ENCODE measurements at regions not wholly inside any gene's neighbourhood (a gene's known extent, or its start where the extent isn't known, plus 50 kb on each side); places are given as distances from the start of the nearest gene placed in this dataset.
"Not testable (repeated sequence)": the region's sequence is repeated elsewhere in the genome, so short reads cannot be mapped to it uniquely, and the experiment has no call there.

DNA sequence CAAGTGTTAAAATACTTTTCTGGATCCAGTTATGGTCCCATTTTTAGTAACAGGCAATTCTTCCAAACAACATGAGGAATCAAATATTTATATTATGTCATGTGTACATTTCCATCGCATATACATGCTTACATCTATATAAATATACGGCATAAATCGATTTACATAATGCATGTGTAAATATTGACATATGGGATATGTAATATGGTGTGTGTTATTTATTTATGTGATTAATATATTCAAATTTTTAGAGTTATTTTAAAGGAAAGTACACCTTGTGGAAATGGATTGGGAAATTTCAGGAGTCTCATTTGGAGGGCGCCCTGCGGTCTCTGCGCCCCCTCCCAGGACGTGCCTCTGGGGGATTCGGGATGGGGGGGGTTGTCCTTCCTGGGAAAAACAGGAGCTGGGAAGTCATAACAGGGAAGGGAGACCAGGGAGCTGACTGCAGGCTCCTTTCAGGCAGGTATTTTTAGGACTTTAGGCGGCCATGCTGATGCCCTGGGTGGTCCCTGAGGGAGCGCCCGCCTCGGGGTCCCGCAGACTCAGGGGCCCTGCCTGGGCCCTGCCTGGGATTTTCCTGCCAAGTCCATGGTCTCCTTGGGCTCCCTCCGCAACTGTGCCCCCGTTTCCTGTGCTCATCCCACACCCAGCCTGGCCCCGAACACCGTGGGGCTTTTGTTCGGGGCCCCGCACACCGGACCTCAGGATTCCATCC lies 82.7 kb upstream of the SFSWAP start:
- DNase-seq (peak in 1 of 3 experiments; percentile 0), ATAC-seq (replicated peaks) (peak; percentile 34)
- Mint-ChIP-seq H3K4me3 (peak overlapping the region; percentile 53 to 65), H3K9me3 (peaks cover 0 to 6% of the 10 kb centered on the region in 2 donors), H3K27me3 (no peaks in the 10 kb centered on the region), H3K27ac (peak overlapping the region; percentile 88 to 94), H3K36me3 (ENCODE audit: insufficient read depth) (peaks cover 45% of the 10 kb centered on the region), H3K4me1 (ENCODE audit: low read depth in 2 of 2) (peaks cover 30 to 32% of the 10 kb centered on the region in 2 donors)

DNA sequence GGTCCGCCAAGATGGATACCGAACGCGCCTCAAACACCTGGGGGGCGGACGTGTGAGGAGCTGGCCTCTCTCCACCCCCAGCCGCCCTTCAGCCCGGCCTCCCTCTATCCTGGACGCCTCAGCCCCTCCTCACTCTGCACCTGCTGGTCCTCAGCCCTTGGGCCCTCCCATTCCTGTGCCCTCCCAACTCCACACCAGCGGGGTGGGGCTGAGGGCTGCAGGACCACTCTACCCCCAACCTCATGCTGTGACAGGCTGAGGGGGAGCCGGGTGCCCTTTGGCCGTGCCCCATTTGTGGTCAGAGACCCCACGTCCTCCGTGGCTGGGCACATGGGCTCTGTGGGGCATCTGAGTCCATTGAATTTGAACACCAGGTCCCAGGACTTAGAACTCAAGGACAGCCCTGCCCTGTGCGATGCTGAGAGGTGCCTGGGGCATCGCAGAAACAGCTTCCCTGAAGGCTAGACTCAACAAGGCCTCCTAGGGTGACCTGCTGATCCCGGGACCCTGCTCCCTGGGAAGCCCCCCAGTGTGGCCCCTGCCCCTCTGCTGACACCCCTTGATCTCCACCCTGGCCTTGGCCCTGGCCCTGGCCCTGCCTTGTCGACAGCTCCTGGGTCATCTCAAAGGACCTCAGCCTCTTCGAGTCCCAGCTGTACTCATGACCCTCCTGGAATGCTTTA lies 82.0 kb upstream of the SFSWAP start:
- Mint-ChIP-seq H3K27ac (peak overlapping the region in 1 of 2 donors; percentile 32), H3K9me3 (peaks cover 0 to 6% of the 10 kb centered on the region in 2 donors), H3K36me3 (ENCODE audit: insufficient read depth) (peaks cover 45% of the 10 kb centered on the region), H3K27me3 (no peaks in the 10 kb centered on the region), H3K4me3 (peak overlapping the region in 1 of 2 donors; percentile 10), H3K4me1 (ENCODE audit: low read depth in 2 of 2) (peaks cover 30 to 32% of the 10 kb centered on the region in 2 donors)
- DNase-seq, result no peak
- ATAC-seq (replicated peaks), result no peak

DNA sequence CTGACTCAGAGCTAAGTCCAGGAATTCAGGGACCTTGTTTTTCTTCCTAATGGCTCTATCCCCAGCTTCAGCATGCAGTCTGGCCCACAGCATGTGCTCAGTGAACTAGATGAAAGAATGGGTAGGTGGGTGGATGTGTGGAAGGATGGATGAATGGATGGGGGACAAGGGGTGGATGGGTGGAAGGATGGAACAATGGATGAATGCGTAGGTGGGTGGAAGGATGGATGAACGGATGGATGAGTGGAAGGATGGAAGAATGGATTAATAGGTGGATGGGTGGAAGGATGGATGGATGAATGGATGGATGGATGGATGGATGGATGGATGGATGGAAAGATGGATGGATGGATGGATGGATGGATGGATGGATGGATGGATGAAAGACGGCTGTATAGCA lies 79.7 kb upstream of the SFSWAP start:
- peaks cover 0 to 4% of the 10 kb centered on the region in 2 donors for H3K9me3 Mint-ChIP-seq
- peaks cover 24 to 26% of the 10 kb centered on the region in 2 donors for H3K4me1 Mint-ChIP-seq (ENCODE audit: low read depth in 2 of 2)
- peak overlapping the region in 1 of 2 donors; percentile 51 for H3K4me3 Mint-ChIP-seq
- no peak overlapping the region for H3K27ac Mint-ChIP-seq
- H3K36me3 Mint-ChIP-seq (ENCODE audit: insufficient read depth), result peaks cover 33% of the 10 kb centered on the region
- no peak for DNase-seq
- ATAC-seq (replicated peaks), result no peak
- H3K27me3 Mint-ChIP-seq, result peaks cover 14 to 16% of the 10 kb centered on the region in 2 donors

DNA sequence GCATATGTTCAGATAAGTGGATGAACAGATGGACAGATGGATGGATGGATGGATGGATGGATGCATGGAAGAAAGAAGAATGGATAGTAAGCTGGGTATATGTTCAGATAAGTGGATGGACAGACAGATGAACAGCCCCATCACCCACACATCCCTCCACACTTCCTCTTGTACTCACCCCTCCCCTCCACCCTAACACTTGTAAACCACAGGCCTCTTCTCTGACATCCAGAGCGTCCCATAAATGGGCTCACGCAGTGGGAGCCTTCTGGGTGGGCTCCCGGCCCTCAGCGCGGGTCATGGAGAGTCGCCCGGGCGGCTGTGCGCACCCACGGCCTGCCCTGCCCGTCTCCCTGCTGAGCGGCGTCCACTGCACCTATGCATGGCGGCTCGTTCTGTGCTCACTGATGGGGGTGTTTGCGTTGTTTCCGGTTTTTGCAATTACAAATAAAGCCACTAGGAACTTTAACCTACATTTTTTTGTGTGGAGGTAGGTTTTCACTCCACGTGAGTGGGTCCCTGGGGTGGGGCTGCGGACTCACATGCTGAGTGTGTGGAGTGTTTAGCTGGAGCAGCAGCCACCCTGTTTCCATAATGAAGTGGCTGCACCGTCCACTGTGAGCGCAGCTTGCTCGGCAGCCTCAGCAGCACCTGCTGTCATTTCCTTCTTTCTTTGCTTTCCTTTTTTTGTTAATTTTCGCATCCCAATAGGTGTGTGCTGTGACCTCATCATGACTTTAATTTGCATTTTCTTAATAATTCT lies 78.8 kb upstream of the SFSWAP start:
- H3K9me3 Mint-ChIP-seq, DNase-seq, H3K27ac Mint-ChIP-seq: not testable (repeated sequence)
- Mint-ChIP-seq H3K4me3 (peak overlapping the region; percentile 28 to 56), H3K4me1 (ENCODE audit: low read depth in 2 of 2) (peaks cover 22 to 24% of the 10 kb centered on the region in 2 donors), H3K36me3 (ENCODE audit: insufficient read depth) (peaks cover 28% of the 10 kb centered on the region), H3K27me3 (peaks cover 17 to 18% of the 10 kb centered on the region in 2 donors)
- peak; percentile 54 for ATAC-seq (replicated peaks)

DNA sequence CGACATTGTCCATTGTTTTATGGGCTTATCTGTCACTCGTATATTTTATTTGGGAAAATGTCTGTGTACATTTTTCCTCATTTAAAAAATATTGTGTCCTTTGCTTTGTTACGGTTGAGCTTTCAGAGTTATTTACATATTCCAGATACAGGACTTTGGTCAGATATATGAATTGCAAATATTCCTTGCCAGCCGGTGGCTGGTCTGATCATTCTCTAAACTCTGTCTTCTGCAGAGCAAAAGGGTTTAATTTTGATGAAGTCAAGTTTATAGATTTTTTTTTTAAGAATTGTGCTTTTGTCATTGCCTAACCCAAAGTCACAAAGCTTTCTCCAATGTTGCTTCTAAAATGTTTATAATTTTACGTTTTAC lies 78.3 kb upstream of the SFSWAP start:
- Mint-ChIP-seq H3K27me3 (peaks cover 17 to 21% of the 10 kb centered on the region in 2 donors), H3K36me3 (ENCODE audit: insufficient read depth) (peaks cover 22% of the 10 kb centered on the region), H3K4me3 (peak overlapping the region; percentile 28 to 56), H3K4me1 (ENCODE audit: low read depth in 2 of 2) (peaks cover 22 to 24% of the 10 kb centered on the region in 2 donors)
- not testable (repeated sequence) for H3K9me3 Mint-ChIP-seq; H3K27ac Mint-ChIP-seq; DNase-seq; ATAC-seq (replicated peaks)

DNA sequence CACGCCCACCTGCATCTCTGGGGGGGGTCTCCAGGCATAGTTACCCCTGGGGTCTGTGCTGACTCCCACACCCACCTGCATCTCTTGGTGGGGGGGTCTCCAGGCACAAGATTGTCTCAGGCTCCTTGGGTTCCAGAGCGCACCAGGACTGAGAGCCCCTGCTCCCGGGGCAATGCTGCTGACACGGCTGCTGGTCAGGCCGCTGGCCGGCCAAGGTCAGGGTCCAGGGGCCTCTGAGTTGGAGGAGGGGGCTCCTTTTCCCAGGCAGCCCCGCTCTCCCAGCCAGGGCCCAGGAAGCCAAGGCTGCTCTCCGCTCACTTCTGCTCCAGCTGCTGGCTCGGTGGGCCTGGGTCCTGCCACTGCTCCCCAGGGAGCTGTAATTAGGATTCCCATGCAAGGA lies 77.3 kb upstream of the SFSWAP start:
- H3K4me3 Mint-ChIP-seq; H3K27ac Mint-ChIP-seq; DNase-seq; H3K9me3 Mint-ChIP-seq; ATAC-seq (replicated peaks): not testable (repeated sequence)
- Mint-ChIP-seq H3K27me3 (peaks cover 17 to 28% of the 10 kb centered on the region in 2 donors), H3K36me3 (ENCODE audit: insufficient read depth) (peaks cover 13% of the 10 kb centered on the region), H3K4me1 (ENCODE audit: low read depth in 2 of 2) (peaks cover 18 to 23% of the 10 kb centered on the region in 2 donors)

DNA sequence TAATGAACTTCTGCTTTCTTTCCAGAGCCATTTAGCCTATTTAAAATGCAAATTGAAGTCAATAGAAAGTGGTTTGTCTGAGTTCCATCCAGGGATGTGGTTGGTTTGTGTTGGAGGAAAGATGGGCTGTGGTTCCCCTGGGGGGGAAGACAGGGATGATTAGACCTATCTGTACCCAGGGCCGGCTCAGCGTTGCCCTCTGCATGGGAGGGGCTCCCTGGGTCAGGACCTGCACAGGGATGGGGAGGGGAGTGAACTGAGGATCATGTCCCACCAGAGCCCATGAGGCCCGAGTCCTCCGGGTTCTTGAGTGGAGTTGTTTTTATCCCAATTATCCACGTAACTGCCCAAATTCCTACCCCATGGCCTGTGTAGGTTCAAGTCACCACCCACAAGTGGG lies 76.9 kb upstream of the SFSWAP start:
- peaks cover 9% of the 10 kb centered on the region for H3K36me3 Mint-ChIP-seq (ENCODE audit: insufficient read depth)

DNA sequence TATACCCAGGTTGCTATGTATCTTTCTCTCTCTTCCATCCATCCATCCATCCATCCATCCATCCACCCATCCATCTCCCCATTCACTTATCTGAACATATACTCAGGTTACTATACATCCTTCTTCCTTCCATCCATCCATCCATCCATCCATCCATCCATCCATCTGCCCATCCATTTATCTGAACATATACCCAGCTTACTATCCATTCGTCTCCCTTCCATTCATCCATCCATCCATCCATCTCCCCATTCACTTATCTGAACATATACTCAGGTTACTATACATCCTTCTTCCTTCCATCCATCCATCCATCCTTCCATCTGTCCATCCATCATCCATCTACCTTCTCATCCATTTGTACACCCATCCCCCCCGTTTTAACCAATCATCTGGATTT lies 75.9 kb upstream of the SFSWAP start:
- Mint-ChIP-seq H3K4me1 (ENCODE audit: low read depth in 2 of 2) (peaks cover 11 to 19% of the 10 kb centered on the region in 2 donors), H3K27me3 (peaks cover 17 to 28% of the 10 kb centered on the region in 2 donors)
- H3K4me3 Mint-ChIP-seq; ATAC-seq (replicated peaks); DNase-seq; H3K9me3 Mint-ChIP-seq; H3K27ac Mint-ChIP-seq; H3K36me3 Mint-ChIP-seq (ENCODE audit: insufficient read depth): not testable (repeated sequence)

More for the DNA sequence above, 76.9 kb upstream of the SFSWAP start:
- Mint-ChIP-seq H3K4me1 (ENCODE audit: low read depth in 2 of 2) (peaks cover 14 to 19% of the 10 kb centered on the region in 2 donors), H3K27me3 (peaks cover 17 to 28% of the 10 kb centered on the region in 2 donors), H3K9me3 (peaks cover 0 to 2% of the 10 kb centered on the region in 2 donors), H3K27ac (no peak overlapping the region), H3K4me3 (no peak overlapping the region)
- ATAC-seq (replicated peaks), result no peak
- no peak for DNase-seq

DNA sequence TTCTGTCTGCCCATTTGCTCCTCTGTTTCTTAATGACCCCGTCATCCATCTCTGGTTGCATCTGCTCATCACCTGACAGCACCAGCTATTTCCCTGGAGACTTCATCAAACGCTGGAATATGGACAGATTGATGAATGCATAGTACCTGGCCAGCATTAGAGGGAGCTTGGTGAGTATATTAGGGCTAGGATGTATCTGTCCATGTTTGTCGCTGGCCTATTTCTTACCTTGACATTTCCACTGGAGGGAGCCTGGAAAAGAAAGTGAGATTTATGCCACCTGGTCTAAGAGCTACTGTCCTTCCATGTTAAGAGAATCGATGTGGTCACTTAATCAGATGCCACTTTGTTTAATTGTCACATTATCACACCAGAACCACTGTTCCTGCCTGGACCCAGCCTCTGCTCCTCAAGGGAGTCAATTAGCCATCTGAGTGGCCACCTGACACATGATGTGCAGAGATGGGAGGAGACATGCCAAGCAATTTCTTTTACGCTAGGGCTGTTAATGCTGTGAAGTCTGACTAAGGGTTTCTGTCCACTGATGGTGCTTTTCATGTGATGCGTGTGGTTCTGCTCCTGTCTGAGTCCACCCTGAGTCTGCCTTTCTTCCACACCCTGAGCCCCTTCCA lies 75.3 kb upstream of the SFSWAP start:
- peaks cover 9 to 17% of the 10 kb centered on the region in 2 donors for H3K4me1 Mint-ChIP-seq (ENCODE audit: low read depth in 2 of 2)
- H3K9me3 Mint-ChIP-seq, result peaks cover 0 to 2% of the 10 kb centered on the region in 2 donors
- H3K36me3 Mint-ChIP-seq (ENCODE audit: insufficient read depth), result peaks cover 3% of the 10 kb centered on the region
- DNase-seq (no peak), ATAC-seq (replicated peaks) (no peak)
- peaks cover 17 to 28% of the 10 kb centered on the region in 2 donors for H3K27me3 Mint-ChIP-seq
- H3K27ac Mint-ChIP-seq, result no peak overlapping the region
- H3K4me3 Mint-ChIP-seq, result no peak overlapping the region

DNA sequence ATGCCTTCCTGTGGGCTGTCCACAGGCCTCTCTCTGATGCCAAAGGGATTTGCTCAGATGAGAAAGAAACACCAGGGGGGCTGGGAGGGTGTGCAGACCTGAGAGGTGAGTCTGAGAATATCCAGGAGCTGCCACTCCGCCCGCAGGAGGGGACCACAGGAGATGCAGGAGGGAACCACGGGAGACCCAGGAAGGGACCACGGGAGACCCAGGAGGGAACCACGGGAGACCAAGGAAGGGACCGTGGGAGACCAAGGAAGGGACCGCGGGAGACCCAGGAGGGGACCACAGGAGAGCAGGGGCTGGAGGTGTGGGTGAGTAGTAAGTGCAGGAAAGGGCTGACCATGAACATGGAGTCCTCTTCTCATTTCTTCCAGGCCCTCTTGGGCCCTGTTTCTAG lies 74.6 kb upstream of the SFSWAP start:
- H3K27ac Mint-ChIP-seq, result no peak overlapping the region
- ATAC-seq (replicated peaks), result no peak
- H3K36me3 Mint-ChIP-seq (ENCODE audit: insufficient read depth), result peaks cover 1% of the 10 kb centered on the region
- peaks cover 17 to 28% of the 10 kb centered on the region in 2 donors for H3K27me3 Mint-ChIP-seq
- DNase-seq, result no peak
- peaks cover 0 to under 1% of the 10 kb centered on the region in 2 donors for H3K9me3 Mint-ChIP-seq
- H3K4me1 Mint-ChIP-seq (ENCODE audit: low read depth in 2 of 2), result peaks cover 5 to 10% of the 10 kb centered on the region in 2 donors
- H3K4me3 Mint-ChIP-seq, result no peak overlapping the region

DNA sequence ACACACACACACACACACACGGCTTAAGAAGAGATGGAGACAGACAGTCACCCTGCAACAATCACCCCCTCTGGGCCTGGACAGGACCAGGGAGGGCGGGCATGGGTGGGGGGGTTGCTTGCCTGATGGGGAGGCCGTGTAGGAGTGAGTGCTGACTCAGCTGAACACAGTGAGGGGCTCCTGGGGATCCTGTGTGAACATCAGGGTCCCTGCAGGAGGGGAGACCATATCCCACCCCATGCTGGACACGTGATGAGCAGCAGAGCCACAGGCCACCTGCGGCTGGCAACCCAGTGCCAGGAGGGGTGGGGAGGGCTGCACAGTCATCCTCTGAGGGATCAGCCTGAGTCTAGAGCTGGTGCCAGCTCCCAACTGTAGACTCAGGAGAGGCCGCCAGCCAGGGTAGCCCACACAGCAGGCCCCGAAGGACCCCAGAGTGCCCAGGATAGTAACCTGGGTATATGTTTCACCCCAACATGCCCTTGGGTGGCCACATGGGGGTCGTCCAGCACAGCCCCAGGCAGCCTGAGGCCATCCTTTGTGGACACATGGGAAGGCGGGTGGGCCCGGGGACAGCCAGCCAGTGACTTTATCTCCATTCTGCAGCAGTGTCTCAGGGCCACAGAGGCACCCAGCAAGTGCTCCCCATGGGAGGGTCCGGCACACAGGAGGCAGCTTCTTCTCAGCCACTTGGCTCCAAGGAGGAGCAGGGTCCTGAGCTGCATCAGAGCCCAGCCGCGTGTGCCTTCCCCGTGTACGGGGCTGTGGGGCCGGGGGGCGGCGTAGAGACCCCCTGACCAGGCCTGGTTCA lies 73.7 kb upstream of the SFSWAP start:
- Mint-ChIP-seq H3K4me3 (no peak overlapping the region), H3K27me3 (peaks cover 17 to 28% of the 10 kb centered on the region in 2 donors), H3K27ac (no peak overlapping the region), H3K9me3 (no peaks in the 10 kb centered on the region), H3K4me1 (ENCODE audit: low read depth in 2 of 2) (peaks cover 5% of the 10 kb centered on the region in 2 donors), H3K36me3 (ENCODE audit: insufficient read depth) (no peaks in the 10 kb centered on the region)
- no peak for DNase-seq
- ATAC-seq (replicated peaks), result no peak

DNA sequence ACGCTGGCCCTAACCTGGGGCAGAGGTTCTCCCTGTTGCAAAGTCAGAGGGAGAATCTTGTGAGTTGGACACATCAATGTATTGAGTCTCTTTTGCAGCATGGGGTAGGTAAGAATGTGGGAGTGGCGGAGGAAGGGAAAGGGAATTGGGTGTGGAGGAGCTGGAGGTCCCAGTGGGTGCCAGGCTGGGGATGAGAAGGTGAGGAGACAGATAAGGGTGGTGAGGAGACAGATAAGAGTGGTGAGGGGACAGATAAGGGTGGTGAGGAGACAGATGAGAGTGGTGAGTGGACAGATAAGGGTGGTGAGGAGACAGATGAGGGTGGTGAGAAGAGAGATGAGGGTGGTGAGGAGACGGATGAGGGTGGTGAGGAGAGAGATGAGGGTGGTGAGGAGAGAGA lies 72.9 kb upstream of the SFSWAP start:
- no peaks in the 10 kb centered on the region for H3K9me3 Mint-ChIP-seq
- ATAC-seq (replicated peaks) (no peak), DNase-seq (no peak)
- no peak overlapping the region for H3K4me3 Mint-ChIP-seq
- H3K27ac Mint-ChIP-seq, result no peak overlapping the region
- H3K4me1 Mint-ChIP-seq (ENCODE audit: low read depth in 2 of 2), result no peaks in the 10 kb centered on the region
- H3K27me3 Mint-ChIP-seq, result peaks cover 18 to 31% of the 10 kb centered on the region in 2 donors
- H3K36me3 Mint-ChIP-seq (ENCODE audit: insufficient read depth), result no peaks in the 10 kb centered on the region

All from effector memory CD8-positive, alpha-beta T cell (primary cell).